ENCODE measurements at regions not wholly inside any gene's neighbourhood (a gene's known extent, or its start where the extent isn't known, plus 50 kb on each side); places are given as distances from the start of the nearest gene placed in this dataset.

DNA sequence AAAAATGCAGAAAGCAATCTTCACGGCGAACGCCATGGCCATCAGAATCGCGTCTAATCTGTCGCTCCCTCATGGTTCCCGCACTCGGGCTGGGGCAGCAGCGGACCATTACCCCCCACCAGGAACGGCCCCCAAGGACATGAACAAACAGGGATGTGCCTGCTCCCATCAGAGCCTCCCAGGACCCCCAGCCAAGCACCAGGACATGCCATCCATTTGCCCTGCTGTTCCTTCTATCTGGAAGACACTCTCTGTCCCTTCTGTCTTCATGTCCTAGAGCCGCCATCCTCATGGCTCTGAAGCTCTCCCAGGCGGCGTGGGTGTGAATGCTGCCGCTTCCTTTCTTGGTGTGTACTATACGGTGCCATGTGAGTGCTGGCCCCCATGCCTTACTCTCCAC, 371.8 kb downstream of the BCL11B start:
- TF ChIP-seq, protein P1, sequence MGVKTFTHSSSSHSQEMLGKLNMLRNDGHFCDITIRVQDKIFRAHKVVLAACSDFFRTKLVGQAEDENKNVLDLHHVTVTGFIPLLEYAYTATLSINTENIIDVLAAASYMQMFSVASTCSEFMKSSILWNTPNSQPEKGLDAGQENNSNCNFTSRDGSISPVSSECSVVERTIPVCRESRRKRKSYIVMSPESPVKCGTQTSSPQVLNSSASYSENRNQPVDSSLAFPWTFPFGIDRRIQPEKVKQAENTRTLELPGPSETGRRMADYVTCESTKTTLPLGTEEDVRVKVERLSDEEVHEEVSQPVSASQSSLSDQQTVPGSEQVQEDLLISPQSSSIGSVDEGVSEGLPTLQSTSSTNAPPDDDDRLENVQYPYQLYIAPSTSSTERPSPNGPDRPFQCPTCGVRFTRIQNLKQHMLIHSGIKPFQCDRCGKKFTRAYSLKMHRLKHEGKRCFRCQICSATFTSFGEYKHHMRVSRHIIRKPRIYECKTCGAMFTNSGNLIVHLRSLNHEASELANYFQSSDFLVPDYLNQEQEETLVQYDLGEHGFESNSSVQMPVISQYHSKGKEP (tag by site-specific recombination; IDR thresholded peaks at IDR 0.05): no peak
- TF ChIP-seq, protein P2, sequence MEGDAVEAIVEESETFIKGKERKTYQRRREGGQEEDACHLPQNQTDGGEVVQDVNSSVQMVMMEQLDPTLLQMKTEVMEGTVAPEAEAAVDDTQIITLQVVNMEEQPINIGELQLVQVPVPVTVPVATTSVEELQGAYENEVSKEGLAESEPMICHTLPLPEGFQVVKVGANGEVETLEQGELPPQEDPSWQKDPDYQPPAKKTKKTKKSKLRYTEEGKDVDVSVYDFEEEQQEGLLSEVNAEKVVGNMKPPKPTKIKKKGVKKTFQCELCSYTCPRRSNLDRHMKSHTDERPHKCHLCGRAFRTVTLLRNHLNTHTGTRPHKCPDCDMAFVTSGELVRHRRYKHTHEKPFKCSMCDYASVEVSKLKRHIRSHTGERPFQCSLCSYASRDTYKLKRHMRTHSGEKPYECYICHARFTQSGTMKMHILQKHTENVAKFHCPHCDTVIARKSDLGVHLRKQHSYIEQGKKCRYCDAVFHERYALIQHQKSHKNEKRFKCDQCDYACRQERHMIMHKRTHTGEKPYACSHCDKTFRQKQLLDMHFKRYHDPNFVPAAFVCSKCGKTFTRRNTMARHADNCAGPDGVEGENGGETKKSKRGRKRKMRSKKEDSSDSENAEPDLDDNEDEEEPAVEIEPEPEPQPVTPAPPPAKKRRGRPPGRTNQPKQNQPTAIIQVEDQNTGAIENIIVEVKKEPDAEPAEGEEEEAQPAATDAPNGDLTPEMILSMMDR (tag by site-specific recombination; IDR thresholded peaks at IDR 0.05): no peak
- TF ChIP-seq ZNF266 (tag by site-specific recombination; IDR thresholded peaks at IDR 0.05; ENCODE audit: low read depth) (no peak), ZNF792 (tag by site-specific recombination; IDR thresholded peaks at IDR 0.05) (no peak), ZNF548 (tag by site-specific recombination; IDR thresholded peaks at IDR 0.05) (no peak), MYNN (tag by site-specific recombination; IDR thresholded peaks at IDR 0.05; ENCODE audit: borderline replicate concordance) (no peak), ZNF701 (tag by site-specific recombination; IDR thresholded peaks at IDR 0.05) (no peak), KLF8 (tag by site-specific recombination; IDR thresholded peaks at IDR 0.05) (no peak), ZNF121 (tag by site-specific recombination; IDR thresholded peaks at IDR 0.05) (no peak), ZBTB21 (tag by site-specific recombination; IDR thresholded peaks at IDR 0.05) (no peak)
- TF ChIP-seq, protein P3, sequence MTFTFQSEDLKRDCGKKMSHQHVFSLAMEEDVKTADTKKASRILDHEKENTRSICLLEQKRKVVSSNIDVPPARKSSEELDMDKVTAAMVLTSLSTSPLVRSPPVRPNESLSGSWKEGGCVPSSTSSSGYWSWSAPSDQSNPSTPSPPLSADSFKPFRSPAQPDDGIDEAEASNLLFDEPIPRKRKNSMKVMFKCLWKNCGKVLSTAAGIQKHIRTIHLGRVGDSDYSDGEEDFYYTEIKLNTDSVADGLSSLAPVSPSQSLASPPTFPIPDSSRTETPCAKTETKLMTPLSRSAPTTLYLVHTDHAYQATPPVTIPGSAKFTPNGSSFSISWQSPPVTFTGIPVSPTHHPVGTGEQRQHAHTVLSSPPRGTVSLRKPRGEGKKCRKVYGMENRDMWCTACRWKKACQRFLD (tag by site-specific recombination; IDR thresholded peaks at IDR 0.05): no peak
